GM19463 (cell line): ENCODE measurements at regions not wholly inside any gene's neighbourhood (a gene's known extent, or its start where the extent isn't known, plus 50 kb on each side); places are given as distances from the start of the nearest gene placed in this dataset.
A peak's percentile ranks its signal among the peaks of the same experiment; 100 is the strongest.
"Not testable (repeated sequence)": the region's sequence is repeated elsewhere in the genome, so short reads cannot be mapped to it uniquely, and the experiment has no call there.

Experiments used
- ATAC-seq: cut with Tn5 transposase; IDR thresholded peaks from one replicate; pipeline ENCODE4 v1.9.1; 2021; ENCODE audit warnings: mild to moderate bottlenecking, moderate library complexity; ENCODE audit not compliant: unreplicated experiment

- not testable (repeated sequence) for ATAC-seq
Measured at GRCh38 chr9:42430674-42431615, 247.5 kb downstream of the SPATA31A6 start.

GRCh38 chr9:42431616-42432010 lies 248.2 kb downstream of the SPATA31A6 start:
- ATAC-seq = not testable (repeated sequence)

- ATAC-seq = not testable (repeated sequence)
Measured at GRCh38 chr9:42434844-42435714, 251.6 kb downstream of the SPATA31A6 start.

- not testable (repeated sequence) for ATAC-seq
Measured at GRCh38 chr9:42435715-42436342, 252.4 kb downstream of the SPATA31A6 start.

GRCh38 chr9:42437057-42437759 lies 253.7 kb downstream of the SPATA31A6 start:
- peak; percentile 85 for ATAC-seq

- not testable (repeated sequence) for ATAC-seq
Measured at GRCh38 chr9:42442680-42443079, 259.2 kb downstream of the SPATA31A6 start.

GRCh38 chr9:42443414-42443813 lies 260.0 kb downstream of the SPATA31A6 start:
- peak; percentile 64 for ATAC-seq

- ATAC-seq = not testable (repeated sequence)
Measured at GRCh38 chr9:42461436-42461835, 278.0 kb downstream of the SPATA31A6 start.

GRCh38 chr9:42461863-42462262 lies 278.4 kb downstream of the SPATA31A6 start:
- not testable (repeated sequence) for ATAC-seq

GRCh38 chr9:42463981-42464380 lies 280.5 kb downstream of the SPATA31A6 start:
- not testable (repeated sequence) for ATAC-seq

GRCh38 chr9:42470577-42470976 lies 287.1 kb downstream of the SPATA31A6 start:
- ATAC-seq = not testable (repeated sequence)

- ATAC-seq = not testable (repeated sequence)
Measured at GRCh38 chr9:42490989-42491388, 307.5 kb downstream of the SPATA31A6 start.

- not testable (repeated sequence) for ATAC-seq
Measured at GRCh38 chr9:42502620-42503264, 319.3 kb downstream of the SPATA31A6 start.

GRCh38 chr9:42508111-42508510 lies 324.7 kb downstream of the SPATA31A6 start:
- ATAC-seq = not testable (repeated sequence)

- not testable (repeated sequence) for ATAC-seq
Measured at GRCh38 chr9:42513535-42513934, 330.1 kb downstream of the SPATA31A6 start.

GRCh38 chr9:42534325-42534983 lies 351.0 kb downstream of the SPATA31A6 start:
- not testable (repeated sequence) for ATAC-seq

- ATAC-seq = not testable (repeated sequence)
Measured at GRCh38 chr9:42534984-42535325, 351.5 kb downstream of the SPATA31A6 start.

- peak; percentile 92 for ATAC-seq
Measured at GRCh38 chr9:42550789-42551357, 367.4 kb downstream of the SPATA31A6 start.

- not testable (repeated sequence) for ATAC-seq
Measured at GRCh38 chr9:42568530-42568929, 385.1 kb downstream of the SPATA31A6 start.
